Tibial nerve (tissue), 3 donors: ENCODE measurements at regions not wholly inside any gene's neighbourhood (a gene's known extent, or its start where the extent isn't known, plus 50 kb on each side); places are given as distances from the start of the nearest gene placed in this dataset.

ENCODE experiments used
- POLR2A ChIP-seq, 2 donors: fragments of 450-650 bp; IDR thresholded peaks; one replicate each; pipeline ENCODE4 v1.6.1; 2017; ENCODE audit warnings: antibody characterized with exemption in 2 of 2, mild to moderate bottlenecking in 2 of 2, moderate library complexity in 2 of 2
- TF ChIP-seq, protein P1 (sequence below), 5 experiments: fragments of 200-600 bp in 3 of 5; fragments of 450-650 bp in 2 of 5; sonication (generic) in 3 of 5; IDR thresholded peaks; one replicate each; pipeline ENCODE4 v1.5.1; 2016 to 2019; ENCODE audit warnings: antibody characterized with exemption in 5 of 5, mild to moderate bottlenecking in 3 of 5, moderate library complexity in 2 of 5

DNA sequence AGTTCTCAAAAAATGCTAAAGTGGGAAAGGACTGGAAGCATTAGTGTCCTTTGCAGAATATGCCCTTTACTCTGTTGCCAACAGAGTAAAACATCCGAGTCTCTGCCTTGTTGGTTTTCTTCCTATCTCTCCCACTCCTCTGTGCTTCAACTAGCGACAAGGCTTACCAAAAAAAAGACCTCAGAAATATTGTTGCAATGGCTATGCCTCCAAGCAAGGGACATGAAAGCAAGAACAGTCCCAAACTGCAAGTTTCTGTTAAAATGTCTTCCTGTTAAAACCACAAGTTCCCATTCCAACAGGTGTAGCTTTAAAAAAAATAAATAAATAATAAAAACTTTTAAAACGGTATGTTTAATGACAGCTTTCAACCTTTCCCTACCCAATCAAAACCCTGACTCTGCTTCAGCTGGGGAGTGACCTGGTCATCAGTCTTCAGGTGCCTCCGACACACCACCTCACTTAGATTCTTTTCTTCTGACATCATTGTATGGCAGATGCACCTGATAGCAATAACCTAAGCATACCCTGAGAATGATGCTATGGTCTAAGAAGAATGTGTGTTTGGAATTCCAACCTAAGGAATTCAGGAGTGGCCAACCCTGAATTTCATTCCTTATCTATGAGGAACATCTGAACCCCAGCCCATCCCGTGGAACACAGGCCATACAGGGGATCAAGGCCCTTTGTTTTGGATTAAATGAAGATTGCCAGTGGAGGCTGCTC, 81.0 kb downstream of the RPS29 start:
- TF ChIP-seq POLR2A (IDR thresholded peaks at IDR 0.05): no peak
- TF ChIP-seq, protein P1, sequence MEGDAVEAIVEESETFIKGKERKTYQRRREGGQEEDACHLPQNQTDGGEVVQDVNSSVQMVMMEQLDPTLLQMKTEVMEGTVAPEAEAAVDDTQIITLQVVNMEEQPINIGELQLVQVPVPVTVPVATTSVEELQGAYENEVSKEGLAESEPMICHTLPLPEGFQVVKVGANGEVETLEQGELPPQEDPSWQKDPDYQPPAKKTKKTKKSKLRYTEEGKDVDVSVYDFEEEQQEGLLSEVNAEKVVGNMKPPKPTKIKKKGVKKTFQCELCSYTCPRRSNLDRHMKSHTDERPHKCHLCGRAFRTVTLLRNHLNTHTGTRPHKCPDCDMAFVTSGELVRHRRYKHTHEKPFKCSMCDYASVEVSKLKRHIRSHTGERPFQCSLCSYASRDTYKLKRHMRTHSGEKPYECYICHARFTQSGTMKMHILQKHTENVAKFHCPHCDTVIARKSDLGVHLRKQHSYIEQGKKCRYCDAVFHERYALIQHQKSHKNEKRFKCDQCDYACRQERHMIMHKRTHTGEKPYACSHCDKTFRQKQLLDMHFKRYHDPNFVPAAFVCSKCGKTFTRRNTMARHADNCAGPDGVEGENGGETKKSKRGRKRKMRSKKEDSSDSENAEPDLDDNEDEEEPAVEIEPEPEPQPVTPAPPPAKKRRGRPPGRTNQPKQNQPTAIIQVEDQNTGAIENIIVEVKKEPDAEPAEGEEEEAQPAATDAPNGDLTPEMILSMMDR (IDR thresholded peaks at IDR 0.05): no peak
